NCI-H1694 (cell line): ENCODE measurements at regions not wholly inside any gene's neighbourhood (a gene's known extent, or its start where the extent isn't known, plus 50 kb on each side); places are given as distances from the start of the nearest gene placed in this dataset.

Experiments
- DNase-seq: peaks from one replicate; lab custom pipeline; 2025; lab: John Stamatoyannopoulos, UW

DNA sequence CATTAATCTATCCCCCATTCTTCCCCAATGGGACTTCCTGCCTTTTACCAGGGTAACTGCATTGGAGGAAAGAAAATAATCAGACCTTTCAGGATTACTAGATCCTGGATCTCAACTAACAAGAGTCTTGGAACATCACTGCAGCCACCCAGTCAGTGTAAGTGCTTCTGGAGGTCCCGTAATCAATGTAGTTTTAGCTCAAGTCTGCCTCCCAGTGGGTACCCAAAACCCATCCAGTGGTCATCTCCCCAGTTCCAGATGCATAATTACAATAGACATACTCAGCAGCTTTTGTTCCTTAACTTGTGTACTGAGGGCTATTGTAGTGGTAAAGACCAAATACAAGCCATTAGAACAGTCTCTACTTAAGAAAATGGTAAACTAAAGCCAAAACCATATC is 319.1 kb downstream of the GPATCH2 start:
- DNase-seq = no peak

DNA sequence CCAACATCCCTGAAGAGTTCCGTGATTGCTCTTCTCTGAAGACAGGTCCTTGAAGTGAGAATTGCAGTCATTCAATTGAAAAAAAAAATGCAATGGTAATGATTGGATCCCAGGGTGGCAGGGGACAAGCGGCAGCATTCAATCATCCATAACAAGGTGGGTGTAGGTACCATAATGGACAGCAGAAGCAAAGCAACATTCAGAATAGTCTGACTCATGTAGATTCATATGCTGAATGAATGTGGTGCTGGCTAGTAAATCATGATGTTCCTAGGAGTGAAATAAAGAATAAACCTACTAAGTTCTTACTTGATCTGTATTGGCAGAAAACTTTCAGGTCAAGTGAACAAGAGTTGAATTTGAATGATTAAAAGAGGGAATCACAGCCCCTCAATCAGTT is 319.6 kb downstream of the GPATCH2 start:
- DNase-seq = no peak

DNA sequence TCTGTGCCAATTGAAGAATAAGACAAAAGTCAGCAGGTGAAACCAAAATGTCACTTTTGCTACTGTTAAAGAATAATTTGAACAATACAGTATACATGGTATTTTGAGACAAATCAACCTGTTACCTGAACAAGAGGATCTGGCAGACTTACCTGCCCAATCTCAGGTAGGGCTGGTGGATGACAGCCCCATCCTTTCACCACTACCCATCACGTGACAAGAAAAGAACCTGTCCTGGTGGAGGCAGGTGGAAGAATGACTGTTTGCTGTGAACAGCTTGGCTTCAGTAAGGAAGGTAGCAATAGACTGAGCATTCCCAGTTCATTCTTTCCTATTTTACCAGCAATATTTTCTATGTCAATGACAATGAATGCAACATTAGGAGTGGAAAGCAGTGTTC is 349.6 kb downstream of the GPATCH2 start:
- DNase-seq = no peak

DNA sequence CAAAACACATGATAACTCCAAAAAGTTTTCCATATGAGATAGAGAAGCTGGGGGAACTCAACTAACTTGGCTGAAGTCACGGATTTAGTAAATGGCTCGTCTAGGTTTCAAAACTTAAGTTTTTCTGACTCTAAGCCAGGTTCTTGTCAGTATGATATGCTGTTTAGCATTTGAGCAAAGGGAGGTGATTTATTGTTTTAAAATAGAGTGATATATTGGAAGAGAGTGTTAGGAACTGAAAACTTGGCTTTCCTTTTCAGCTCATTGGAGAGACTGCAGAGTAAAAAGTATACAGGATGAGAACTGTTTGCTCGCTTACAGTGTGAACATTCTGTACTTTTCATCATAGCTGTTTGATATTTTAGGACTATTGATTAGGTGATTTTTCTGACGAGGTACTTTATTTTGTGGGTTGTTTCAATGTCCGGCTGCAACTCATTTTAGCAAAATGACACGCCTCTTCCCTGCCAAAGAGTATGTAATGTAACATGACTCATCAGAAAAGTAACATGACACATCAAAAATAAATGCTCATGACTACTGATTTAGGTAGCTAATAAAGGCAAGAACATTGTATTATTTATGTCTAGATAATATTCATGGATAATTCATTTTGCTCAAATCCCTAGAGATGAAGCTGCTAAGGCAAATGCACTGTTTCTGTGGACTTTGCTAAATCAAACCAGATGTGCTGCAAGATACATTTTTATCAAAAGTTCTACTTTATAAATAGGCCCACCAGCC is 355.1 kb downstream of the GPATCH2 start:
- no peak for DNase-seq

DNA sequence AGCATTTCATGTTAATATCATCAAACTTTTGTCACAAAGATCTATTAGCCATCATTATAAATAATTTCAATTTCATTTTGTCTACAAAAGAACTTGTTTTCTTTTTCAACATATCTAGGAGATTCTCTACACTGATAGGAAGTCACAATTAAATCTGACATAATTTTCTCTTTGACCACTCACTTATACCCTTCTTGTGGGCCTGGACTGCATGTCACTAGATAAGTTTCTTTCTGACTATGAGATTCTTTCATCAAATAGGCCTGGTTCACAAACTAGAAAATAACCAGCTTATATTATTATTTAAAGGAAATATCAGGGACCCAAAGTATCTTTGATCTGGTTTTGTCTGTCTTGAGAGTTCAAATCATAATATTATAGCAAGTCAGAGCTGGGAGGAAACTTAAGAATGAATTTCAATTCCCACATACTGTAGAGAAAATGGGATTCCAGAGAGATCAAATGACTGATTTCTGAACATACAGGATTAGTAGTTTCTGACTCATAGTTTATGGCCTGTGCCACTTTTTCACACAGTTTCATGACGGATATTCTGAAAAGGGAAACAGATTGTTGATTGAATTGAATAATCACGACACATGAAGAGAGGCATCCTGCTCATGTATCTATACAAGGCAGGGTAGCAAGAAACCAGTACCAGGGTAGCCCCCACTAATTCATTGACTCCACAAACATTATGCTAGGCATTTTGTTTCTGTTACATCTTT is 355.8 kb downstream of the GPATCH2 start:
- DNase-seq = no peak

DNA sequence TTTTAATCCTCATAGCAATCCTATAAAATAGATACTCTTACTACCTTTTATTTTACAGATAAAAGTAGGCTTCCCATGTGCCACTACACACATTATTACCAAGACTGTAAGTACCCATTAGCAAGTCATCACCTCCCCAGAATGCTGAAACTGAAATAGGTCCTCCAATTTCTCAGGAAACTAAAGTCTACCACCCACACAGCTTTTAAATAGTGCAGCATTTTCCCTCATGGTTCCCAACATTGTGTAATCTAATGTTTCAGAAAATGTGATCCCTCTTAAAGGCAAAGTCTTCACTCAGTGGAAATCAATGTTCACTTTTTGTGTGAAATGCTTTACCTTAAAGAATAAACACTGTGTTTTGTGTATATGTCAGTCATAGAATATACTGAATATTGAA is 356.5 kb downstream of the GPATCH2 start:
- no peak for DNase-seq

DNA sequence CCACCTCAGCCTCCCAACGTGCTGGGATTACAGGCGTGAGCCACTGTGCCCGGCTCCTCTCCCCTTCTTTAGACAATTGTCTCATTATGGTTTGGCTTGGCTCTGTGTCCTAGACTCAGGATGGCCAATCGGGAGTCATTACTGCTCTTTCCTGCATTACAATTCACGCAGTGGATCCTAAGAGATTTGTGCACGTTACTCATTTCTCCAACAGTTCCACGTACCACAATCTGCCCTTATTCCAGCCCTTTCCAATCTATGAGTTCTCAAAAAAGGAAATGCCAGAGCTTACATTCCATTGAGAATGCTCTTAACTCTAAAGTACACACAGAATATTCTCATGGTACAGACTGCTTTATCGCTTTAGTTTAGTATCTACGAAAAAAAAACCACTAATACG is 357.0 kb downstream of the GPATCH2 start:
- no peak for DNase-seq

DNA sequence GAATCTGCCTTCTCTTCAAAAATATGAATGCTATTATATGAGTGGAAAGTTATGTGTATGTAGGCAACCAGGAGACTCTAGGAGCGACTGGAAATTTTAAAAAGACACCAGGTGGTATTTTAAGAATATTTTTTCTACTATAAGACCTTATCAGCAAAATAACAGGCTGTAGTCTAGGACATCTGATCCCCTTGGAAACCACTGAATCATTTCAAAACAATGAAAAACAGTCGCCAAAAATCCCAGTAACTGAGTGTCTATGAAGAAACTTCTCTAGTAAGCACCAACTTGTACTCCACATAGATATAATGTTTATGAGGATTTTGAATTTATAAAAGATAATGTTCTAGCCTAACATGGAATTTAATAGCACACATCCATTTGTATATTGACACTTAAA is 358.5 kb downstream of the GPATCH2 start:
- DNase-seq = no peak

DNA sequence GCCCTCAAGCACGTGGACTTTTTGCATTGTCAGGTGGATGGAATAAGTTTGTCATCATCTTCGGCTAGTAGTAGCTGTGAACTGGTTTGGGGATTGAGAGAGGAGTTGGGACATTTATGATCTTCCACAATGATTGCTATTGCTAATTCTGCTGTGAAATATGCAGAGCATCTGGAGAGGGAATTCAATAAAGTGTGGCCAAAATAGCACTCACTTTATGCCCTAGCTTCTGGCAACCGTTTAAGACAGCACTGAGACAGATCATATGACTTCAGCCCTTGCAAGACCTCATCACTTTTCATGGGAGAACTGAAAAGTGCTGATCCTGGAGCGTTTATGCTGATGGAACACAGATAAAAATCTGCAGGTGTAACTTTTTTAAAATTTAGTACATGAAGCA is 360.8 kb downstream of the GPATCH2 start:
- DNase-seq = no peak

DNA sequence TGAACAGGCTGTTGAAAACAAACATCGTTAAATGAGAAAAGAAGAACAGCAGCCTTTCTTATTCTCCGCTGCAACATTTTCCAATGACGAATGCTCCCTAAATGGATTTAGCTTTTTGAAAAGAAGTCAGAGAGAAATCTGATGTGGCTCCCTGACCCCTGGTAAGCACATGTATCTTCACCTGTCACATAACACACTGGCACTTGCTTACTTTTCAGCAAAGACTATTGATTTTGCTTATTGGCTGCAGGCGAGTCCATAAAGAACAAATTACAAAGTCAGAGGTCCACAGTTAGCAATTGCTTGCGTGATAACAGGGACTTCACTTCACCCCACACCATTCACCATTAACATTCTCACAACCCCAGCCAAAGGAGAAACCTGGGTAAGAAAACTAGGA is 362.8 kb downstream of the GPATCH2 start:
- DNase-seq = no peak

DNA sequence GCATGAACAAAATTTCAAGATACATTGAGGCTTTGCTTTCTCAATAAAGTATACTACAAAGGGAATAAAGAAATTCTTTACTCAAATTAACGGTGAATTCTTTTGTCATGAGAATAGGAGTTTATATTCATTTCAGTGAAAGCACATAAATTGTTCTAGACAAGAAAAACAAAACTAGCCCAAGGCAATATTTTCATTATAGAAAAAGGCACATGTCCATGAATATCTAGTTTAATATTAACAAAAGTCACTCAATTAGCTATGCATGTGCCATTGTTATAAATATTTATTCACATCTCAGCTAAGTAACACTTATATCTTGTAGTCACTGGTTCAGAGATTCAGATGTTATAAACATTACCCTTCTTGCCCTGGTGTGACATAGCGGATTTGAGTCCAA is 369.3 kb downstream of the GPATCH2 start:
- no peak for DNase-seq

DNA sequence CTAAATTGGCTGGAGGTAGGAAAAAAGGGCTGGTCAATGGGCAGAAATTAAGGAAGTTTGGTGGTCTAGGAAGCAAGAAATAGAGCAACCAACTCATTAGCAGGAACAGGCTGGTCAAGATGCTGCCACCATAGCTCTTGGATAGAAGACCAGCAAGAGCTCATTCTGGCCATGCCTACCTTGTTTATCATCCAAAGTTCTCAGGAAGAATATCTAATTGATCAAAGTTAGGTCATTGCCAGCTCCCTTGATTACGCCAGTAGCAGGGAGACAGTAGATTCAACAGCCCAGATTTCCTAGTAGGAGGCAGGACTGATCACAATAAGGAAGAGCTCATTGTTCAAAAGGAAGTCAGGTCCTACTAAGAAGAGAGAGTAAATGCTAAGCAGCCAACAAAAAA is 370.2 kb downstream of the GPATCH2 start:
- DNase-seq = no peak

DNA sequence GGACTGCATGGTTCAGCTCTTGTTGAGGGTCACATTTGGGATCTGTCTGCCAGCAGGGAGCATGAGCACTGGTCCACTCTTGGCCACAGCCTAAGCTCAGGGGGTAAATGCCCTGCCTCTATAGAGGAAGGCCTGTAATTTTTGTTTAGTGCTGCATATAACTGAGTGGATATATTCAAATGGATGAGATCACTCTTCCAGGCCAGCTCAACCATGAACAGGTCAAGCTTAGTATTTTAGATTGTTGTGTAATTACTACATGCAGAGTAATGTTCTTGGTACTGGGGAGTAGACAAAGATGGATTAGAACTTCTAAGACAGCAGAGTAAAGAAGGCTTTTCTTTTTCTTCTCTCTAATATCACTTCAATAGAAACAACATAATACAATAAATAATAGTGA is 376.9 kb downstream of the GPATCH2 start:
- DNase-seq = no peak

DNA sequence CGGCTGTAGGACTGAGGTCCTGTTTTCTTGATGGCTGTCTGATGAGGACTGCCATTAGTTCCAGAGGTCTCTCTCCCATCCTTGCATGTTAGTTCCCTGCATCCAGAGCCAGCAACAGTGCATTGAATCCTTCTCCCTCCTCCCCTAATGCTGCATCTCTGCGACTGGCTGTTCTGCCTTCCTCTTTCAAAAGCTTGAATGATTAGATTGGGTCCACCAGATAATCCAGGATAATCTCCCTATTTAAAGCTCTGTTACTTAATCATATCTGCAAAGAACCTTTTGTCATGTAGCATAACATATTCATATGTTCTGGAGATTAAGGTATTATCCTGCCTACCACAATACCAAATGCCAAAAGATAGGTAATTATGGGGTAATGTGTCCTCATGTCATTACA is 377.5 kb downstream of the GPATCH2 start:
- DNase-seq = no peak

DNA sequence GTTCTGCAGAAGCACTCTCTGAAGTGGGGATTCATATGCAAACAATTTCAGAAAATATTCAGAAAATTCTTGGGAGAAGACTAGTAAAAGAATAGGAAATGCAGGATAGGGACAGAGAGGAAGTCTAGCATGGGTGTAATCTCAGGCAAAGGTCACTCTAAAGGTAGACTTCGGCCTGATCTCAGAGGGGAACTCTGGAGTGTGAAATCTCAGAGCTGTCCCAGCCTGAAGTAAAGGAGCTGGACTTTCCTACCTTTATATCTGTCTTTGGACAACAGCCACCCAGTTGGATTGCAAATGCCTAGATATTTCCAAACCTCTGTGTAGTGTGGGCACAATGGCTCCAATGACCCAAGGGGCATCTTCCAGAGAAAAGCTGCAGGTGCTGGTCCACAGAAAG is 379.8 kb downstream of the GPATCH2 start:
- no peak for DNase-seq

DNA sequence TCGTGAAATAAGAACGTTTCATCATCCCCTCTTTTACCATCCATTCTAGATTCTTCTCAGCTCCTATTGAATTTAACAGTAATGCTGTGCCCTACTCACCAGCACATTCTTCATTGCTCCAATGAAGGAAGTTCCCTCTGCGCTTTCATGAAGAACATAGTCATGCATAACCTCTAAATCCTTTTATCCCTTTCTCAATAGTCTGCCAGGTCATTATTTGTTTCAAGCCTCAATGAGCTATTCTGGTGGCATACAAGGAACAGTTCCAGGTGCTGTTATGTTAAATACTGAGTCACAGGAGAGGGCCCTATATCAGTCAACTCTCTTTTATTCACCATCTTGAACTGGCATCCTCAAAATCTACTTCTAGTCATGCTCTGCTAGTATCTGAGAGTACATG is 381.0 kb downstream of the GPATCH2 start:
- DNase-seq = no peak

DNA sequence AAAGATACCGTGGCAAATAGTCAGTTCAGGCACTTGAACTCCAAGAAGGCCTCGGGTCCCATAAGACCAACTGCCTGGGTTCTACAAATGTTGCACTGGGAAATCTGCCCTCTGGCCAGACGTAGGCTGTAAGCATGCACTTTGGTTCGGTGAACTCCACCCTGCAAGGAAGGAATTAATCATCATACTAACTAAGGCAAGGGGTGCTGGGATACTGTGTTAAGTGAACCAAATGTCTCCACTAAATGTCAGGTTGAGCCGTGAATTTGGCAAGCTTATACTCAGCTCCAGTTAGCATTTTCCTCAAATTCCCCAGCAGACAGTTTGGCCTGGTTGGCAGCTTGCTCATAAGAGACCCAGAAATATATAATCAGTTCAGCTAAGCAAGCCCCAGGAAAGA is 385.9 kb downstream of the GPATCH2 start:
- no peak for DNase-seq

DNA sequence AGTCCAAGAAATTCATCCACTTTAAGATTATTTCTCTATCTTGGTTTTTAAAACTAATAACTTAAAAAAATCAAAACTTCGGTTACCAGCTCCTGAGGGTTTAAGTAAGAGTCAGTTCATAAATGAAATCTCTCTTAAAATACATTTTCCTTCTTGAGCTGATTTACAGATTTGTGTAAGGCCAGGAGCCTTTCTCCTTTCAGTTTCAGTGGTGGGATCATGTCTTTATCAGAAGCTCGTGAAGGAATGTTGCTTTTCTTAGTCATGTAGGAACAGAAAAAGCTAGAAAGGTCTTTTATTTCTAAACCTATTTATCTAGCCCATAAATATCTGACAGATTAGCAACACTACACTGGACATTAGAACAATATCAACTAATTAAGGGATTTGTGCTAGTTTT is 390.2 kb downstream of the GPATCH2 start:
- no peak for DNase-seq

DNA sequence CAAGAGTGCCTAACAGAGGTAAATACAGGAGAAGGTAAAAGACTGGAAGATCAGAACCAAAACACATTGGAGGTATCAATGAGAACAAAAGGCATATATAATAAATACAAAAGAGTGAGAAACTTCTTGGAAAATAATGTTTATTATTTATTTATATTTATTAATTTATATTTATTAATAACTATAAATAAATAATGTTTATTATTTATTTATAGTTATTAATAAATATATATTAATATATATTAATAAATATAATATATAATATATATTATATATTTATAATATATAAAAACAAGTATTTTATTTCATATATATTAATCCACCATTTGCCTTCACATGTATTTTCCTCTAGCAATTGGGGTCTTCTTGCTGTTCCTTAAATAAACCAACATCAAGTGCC is 391.9 kb downstream of the GPATCH2 start:
- no peak for DNase-seq

DNA sequence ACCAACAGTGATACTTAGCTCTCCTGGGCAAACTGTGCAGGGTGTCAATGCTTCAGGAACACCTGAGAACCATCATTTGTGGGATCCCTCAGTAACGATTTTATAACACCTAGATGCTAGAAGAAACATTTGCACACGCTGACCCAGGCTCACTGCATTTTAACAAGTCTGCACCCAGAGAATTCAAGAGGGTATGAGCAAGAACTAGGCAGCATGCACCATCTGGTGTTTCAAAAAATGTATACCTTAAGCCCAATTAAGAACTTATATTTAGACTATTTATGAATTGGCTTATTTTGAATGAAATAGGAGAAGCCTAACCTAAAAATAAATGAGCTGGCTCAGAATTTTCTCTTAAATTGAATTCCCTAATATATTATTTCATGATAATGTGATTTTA is 400.5 kb downstream of the GPATCH2 start:
- DNase-seq = peak; percentile 49

DNA sequence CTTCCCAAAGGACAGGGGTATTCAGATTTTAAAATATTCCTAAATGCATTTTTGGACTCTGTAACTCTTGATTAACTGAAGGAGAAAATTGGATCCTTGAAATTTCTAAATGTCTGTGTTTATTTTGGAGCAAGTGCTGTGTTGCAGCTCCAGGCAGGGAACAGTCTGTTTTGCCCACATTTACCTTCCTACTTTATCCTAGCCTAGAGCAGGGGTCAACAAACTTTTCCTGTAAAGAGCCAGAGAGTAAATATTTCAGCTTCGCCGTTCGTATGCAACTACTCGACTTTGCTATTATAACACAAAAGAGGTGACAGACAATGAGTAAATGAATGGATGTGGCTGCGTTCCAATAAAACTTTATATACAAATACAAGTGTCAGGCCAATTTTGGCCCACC is 402.2 kb downstream of the GPATCH2 start:
- no peak for DNase-seq

DNA sequence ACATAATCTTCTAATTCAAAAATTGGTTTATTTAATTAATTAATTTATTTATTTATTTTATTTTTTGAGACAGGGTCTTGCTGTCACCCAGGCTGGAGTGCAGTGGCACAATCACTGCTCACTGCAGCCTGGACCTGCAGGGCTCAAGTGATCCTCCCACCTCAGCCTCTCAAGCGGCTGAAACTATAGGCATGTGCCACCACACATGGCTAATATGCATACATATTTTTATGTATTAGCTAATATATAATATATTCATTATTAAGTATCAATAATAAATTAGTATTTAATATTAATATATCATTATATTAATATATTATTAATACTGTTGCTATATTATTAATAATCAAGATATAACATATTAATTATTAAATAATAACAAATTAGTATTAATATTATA is 406.7 kb downstream of the GPATCH2 start:
- DNase-seq = no peak

DNA sequence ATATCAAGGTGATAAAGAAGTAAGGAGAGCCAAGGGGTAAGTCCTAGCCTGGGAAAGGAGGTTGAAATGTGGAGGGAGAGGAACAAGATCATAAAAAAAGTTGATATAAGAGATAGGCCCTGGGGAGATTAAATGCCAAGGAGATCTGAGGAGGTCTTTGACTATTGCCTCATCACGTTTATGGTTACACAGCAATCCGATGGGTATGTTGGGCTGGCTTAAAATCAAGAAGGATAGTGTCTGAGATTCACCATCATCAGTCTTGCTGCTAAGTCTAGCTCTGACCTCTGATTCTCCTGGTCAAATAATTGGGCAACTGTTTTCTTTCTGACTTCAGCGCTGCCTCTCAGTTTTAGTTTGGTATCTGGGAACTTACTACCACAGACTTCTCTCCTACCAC is 416.3 kb downstream of the GPATCH2 start:
- DNase-seq = no peak

DNA sequence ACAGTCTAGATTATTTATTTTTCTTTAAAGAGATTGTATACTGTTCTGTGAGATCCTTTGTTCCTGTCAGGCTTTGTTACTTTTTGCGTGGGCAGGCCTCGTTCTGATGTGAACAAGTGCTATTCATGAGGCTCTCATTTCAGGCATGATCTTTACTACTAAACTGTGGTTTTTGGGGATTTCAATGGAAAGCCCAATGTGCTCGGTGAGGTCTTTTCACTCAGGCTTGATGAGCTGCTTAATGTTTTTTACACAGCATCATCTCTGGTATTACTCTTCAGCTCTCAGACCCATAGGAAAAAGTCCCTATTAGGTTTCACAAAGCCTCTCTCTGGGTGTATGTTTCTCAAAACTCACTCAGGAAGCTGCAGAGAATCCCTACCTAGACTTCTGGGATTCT is 419.4 kb downstream of the GPATCH2 start:
- no peak for DNase-seq
